ENCODE measurements at regions not wholly inside any gene's neighbourhood (a gene's known extent, or its start where the extent isn't known, plus 50 kb on each side); places are given as distances from the start of the nearest gene placed in this dataset.

GRCh38 chr2:39498786-39499185, 61.7 kb upstream of the MAP4K3 start (continued):
- TF ChIP-seq ZBTB33 (IDR thresholded peaks at IDR 0.05) = no peak
- TF ChIP-seq ATF3 (IDR thresholded peaks at IDR 0.05) = no peak

- Histone ChIP-seq H3K4me3 (ENCODE audit: low read depth in 1 of 3, low read length in 3 of 3) (no peak overlapping the region), H3K27me3 (ENCODE audit: control insufficient read depth in 4 of 4, insufficient read depth in 4 of 4, low read length in 3 of 4) (no peaks in the 10 kb centered on the region), H3K9ac (ENCODE audit: low read depth in 1 of 2, low read length in 2 of 2) (no peak overlapping the region), H3K9me3 (ENCODE audit: control insufficient read depth in 4 of 4, low read length in 3 of 4) (no peaks in the 10 kb centered on the region), H3K27ac (ENCODE audit: low read depth in 1 of 2, low read length in 2 of 2) (no peak overlapping the region), H3K36me3 (ENCODE audit: control insufficient read depth in 4 of 4, insufficient read depth in 3 of 4, low read depth in 1 of 4, low read length in 3 of 4) (no peaks in the 10 kb centered on the region), H3K4me1 (ENCODE audit: control insufficient read depth in 4 of 4, insufficient read depth in 4 of 4, low read length in 3 of 4) (peaks cover 3 to 4% (median 4%) of the 10 kb centered on the region in 4 donors)
- no peak for DNase-seq (ENCODE audit: low spot score)
- 91% methylated on average over 2 of the region's 2 CpGs for WGBS
- TF ChIP-seq RXRA (IDR thresholded peaks at IDR 0.05) = no peak
- no peak for TF ChIP-seq CTCF (IDR thresholded peaks at IDR 0.05; ENCODE audit: low read depth, low read length, missing input control)
- no peak for TF ChIP-seq ZBTB33 (IDR thresholded peaks at IDR 0.05)
- no peak for TF ChIP-seq TAF1 (conservative IDR thresholded peaks at IDR 0.05)
- no peak for TF ChIP-seq FOXA1 (IDR thresholded peaks at IDR 0.05)
- no peak for TF ChIP-seq SP1 (IDR thresholded peaks at IDR 0.05)
- no peak for TF ChIP-seq FOXA2 (IDR thresholded peaks at IDR 0.05)
- no peak for TF ChIP-seq ATF3 (IDR thresholded peaks at IDR 0.05)
- TF ChIP-seq REST (IDR thresholded peaks at IDR 0.05) = no peak
- no peak for TF ChIP-seq NR2F2 (IDR thresholded peaks at IDR 0.05)
- TF ChIP-seq HNF4A (conservative IDR thresholded peaks at IDR 0.05) = no peak
- no peak for TF ChIP-seq JUND (IDR thresholded peaks at IDR 0.05)
These were observed 62.3 kb upstream of the MAP4K3 start for GRCh38 chr2:39499336-39499735.
